Spleen (tissue), 7 donors: ENCODE measurements at regions not wholly inside any gene's neighbourhood (a gene's known extent, or its start where the extent isn't known, plus 50 kb on each side); places are given as distances from the start of the nearest gene placed in this dataset.

Experiments
- POLR2A ChIP-seq, 3 donors: fragments of 450-650 bp; IDR thresholded peaks; one replicate each; pipeline ENCODE4 v1.5.1; 2017; ENCODE audit warnings: antibody characterized with exemption in 3 of 3, mild to moderate bottlenecking in 1 of 3
- TF ChIP-seq, protein P1 (sequence below), 11 experiments: fragments of 200-600 bp in 7 of 11; fragments of 450-650 bp in 4 of 11; sonication (generic) in 4 of 11; IDR thresholded peaks in 8 of 11; conservative IDR thresholded peaks in 3 of 11; 1 replicate in 7 of 11; 2 replicates in 4 of 11; pipeline versions ENCODE4 v1.4.0 to v1.8.0; 2016 to 2021; ENCODE audit warnings: antibody characterized with exemption in 11 of 11, inconsistent platforms in 4 of 11, mild to moderate bottlenecking in 1 of 11
- donor health status: DM: no; HTN: no; CAD: no; lungs with moderate emphysema.
- donor health status: DM: no; HTN: no; CAD: no.
- donor health status: DM: no; HTN: no; CAD: no.

DNA sequence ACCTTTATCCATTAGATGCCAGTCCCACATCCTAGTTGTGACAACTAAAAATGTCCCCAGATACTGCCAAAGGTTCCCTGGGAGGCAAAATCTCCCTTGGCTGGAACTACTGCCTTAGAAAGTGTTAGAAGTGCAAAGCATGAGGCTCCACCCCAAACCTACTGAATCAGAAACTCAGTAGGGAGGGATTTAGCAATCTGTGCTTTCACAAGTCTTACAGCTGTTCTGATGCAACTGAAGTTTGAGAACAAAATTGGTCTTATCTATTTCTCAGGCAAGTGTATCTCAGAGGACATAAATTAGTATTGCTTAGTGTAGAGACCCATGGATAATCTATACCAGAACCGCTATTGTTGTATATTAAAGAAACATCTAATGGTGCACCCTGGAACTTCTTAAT is 70.2 kb downstream of the CLDN1 start:
- TF ChIP-seq, protein P1, sequence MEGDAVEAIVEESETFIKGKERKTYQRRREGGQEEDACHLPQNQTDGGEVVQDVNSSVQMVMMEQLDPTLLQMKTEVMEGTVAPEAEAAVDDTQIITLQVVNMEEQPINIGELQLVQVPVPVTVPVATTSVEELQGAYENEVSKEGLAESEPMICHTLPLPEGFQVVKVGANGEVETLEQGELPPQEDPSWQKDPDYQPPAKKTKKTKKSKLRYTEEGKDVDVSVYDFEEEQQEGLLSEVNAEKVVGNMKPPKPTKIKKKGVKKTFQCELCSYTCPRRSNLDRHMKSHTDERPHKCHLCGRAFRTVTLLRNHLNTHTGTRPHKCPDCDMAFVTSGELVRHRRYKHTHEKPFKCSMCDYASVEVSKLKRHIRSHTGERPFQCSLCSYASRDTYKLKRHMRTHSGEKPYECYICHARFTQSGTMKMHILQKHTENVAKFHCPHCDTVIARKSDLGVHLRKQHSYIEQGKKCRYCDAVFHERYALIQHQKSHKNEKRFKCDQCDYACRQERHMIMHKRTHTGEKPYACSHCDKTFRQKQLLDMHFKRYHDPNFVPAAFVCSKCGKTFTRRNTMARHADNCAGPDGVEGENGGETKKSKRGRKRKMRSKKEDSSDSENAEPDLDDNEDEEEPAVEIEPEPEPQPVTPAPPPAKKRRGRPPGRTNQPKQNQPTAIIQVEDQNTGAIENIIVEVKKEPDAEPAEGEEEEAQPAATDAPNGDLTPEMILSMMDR (IDR thresholded peaks at IDR 0.05 in 8 of 11, conservative IDR thresholded peaks at IDR 0.05 in 3 of 11) = no peak
- TF ChIP-seq POLR2A (IDR thresholded peaks at IDR 0.05) = no peak
